H1 (cell line): ENCODE measurements at regions not wholly inside any gene's neighbourhood (a gene's known extent, or its start where the extent isn't known, plus 50 kb on each side); places are given as distances from the start of the nearest gene placed in this dataset.

Source experiments
- KDM5A ChIP-seq: fragments of 200-600 bp; IDR thresholded peaks from 2 replicates; pipeline ENCODE4 v1.7.1; 2012; ENCODE audit warnings: mild to moderate bottlenecking, low read length, inconsistent platforms, mixed read lengths
- NANOG ChIP-seq: IDR thresholded peaks from 2 replicates; pipeline ENCODE4 v1.6.1; 2011; ENCODE audit warnings: low read length, low read depth, mild to moderate bottlenecking, inconsistent platforms; ENCODE audit not compliant: insufficient read depth, poor library complexity, severe bottlenecking
- TF ChIP-seq, protein P1 (sequence below), 3 experiments: IDR thresholded peaks; 1 replicate in 2 of 3; 2 replicates in 1 of 3; pipeline versions ENCODE4 v1.5.1 to v1.6.1; 2011; ENCODE audit warnings: low read length in 3 of 3, mild to moderate bottlenecking in 3 of 3, inconsistent platforms in 2 of 3, low read depth in 1 of 3, moderate library complexity in 1 of 3; ENCODE audit not compliant: insufficient read depth in 1 of 3; ENCODE audit errors: control extremely low read depth in 1 of 3
- TF ChIP-seq, protein P2 (sequence below): IDR thresholded peaks from 2 replicates; pipeline ENCODE4 v1.6.1; 2012; ENCODE audit warnings: low read length, inconsistent platforms

DNA sequence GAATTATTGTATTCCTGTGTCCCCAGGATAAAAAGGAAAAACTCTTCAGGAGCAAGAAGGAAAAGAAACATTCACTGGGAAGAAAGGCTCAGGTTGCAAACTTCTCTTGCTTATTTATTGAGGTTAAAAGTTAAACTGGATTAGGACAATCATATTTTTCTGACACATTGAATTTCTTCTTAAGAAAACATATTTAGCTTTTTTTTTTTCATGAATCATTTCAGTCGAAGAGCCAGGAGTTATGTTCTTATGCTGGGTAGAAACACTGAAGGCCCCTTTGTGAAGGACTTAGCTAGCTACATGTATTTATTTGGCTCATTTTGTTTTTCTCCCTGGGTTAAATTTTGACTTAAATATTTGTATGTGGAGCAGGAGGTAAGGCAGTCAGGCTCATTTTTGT lies 434.0 kb downstream of the KLF5 start:
- TF ChIP-seq, protein P1, sequence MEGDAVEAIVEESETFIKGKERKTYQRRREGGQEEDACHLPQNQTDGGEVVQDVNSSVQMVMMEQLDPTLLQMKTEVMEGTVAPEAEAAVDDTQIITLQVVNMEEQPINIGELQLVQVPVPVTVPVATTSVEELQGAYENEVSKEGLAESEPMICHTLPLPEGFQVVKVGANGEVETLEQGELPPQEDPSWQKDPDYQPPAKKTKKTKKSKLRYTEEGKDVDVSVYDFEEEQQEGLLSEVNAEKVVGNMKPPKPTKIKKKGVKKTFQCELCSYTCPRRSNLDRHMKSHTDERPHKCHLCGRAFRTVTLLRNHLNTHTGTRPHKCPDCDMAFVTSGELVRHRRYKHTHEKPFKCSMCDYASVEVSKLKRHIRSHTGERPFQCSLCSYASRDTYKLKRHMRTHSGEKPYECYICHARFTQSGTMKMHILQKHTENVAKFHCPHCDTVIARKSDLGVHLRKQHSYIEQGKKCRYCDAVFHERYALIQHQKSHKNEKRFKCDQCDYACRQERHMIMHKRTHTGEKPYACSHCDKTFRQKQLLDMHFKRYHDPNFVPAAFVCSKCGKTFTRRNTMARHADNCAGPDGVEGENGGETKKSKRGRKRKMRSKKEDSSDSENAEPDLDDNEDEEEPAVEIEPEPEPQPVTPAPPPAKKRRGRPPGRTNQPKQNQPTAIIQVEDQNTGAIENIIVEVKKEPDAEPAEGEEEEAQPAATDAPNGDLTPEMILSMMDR (IDR thresholded peaks at IDR 0.05; ENCODE audit: control extremely low read depth in 1 of 3, insufficient read depth in 1 of 3, low read depth in 1 of 3, low read length in 3 of 3): no peak
- TF ChIP-seq, protein P2, sequence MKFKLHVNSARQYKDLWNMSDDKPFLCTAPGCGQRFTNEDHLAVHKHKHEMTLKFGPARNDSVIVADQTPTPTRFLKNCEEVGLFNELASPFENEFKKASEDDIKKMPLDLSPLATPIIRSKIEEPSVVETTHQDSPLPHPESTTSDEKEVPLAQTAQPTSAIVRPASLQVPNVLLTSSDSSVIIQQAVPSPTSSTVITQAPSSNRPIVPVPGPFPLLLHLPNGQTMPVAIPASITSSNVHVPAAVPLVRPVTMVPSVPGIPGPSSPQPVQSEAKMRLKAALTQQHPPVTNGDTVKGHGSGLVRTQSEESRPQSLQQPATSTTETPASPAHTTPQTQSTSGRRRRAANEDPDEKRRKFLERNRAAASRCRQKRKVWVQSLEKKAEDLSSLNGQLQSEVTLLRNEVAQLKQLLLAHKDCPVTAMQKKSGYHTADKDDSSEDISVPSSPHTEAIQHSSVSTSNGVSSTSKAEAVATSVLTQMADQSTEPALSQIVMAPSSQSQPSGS: no peak
- TF ChIP-seq KDM5A (no peak), NANOG (no peak)
